ENCODE measurements at regions not wholly inside any gene's neighbourhood (a gene's known extent, or its start where the extent isn't known, plus 50 kb on each side); places are given as distances from the start of the nearest gene placed in this dataset.

- TF ChIP-seq CTCF (IDR thresholded peaks at IDR 0.05) (no peak), REST (IDR thresholded peaks at IDR 0.05; ENCODE audit: insufficient read depth in 1 of 2, low read depth in 2 of 2, low read length in 1 of 2) (no peak), TCF7L2 (IDR thresholded peaks at IDR 0.05; ENCODE audit: low read depth, low read length) (no peak), POLR2AphosphoS5 (IDR thresholded peaks at IDR 0.05; ENCODE audit: low read depth, low read length) (no peak), SIN3A (IDR thresholded peaks at IDR 0.05; ENCODE audit: borderline replicate concordance, insufficient read depth, low read depth, low read length) (no peak)
These were observed 311.2 kb downstream of the NXPE2 start for GRCh38 chr11:114989536-114989935.

Measured in Panc1 (cell line).